ENCODE measurements at regions not wholly inside any gene's neighbourhood (a gene's known extent, or its start where the extent isn't known, plus 50 kb on each side); places are given as distances from the start of the nearest gene placed in this dataset.

- no peak for TF ChIP-seq EZH2phosphoT487 (IDR thresholded peaks at IDR 0.05; ENCODE audit: insufficient read depth, low read depth)
- no peak for TF ChIP-seq EZH2 (IDR thresholded peaks at IDR 0.05; ENCODE audit: insufficient read depth, poor library complexity, severe bottlenecking)
Observed at GRCh38 chr3:18987070-18987469, 161.2 kb upstream of the KCNH8 start.

Data from GM23248 (cell line).